Karpas-422 (cell line): ENCODE measurements at regions not wholly inside any gene's neighbourhood (a gene's known extent, or its start where the extent isn't known, plus 50 kb on each side); places are given as distances from the start of the nearest gene placed in this dataset.

Experiments
- DNase-seq: peaks from one replicate; pipeline ENCODE4 v3.0.0-alpha.2; 2015
- H2AFZ ChIP-seq: fragments of 200-600 bp; sonication (generic); 2 replicates; pipeline ENCODE4 v1.6.1; 2014; ENCODE audit warnings: antibody characterized with exemption, low read length, mixed read lengths
- H3K27ac ChIP-seq: fragments of 200-600 bp; sonication (generic); 2 replicates; pipeline ENCODE4 v1.5.1; 2014; ENCODE audit warnings: mild to moderate bottlenecking, low read length, moderate library complexity
- H3K27me3 ChIP-seq: fragments of 200-600 bp; sonication (generic); 2 replicates; pipeline ENCODE4 v1.6.1; 2014; ENCODE audit warnings: low read length, mixed read lengths
- H3K36me3 ChIP-seq: fragments of 200-600 bp; sonication (generic); 2 replicates; pipeline ENCODE4 v1.6.1; 2014; ENCODE audit warnings: low read length, mixed read lengths; ENCODE audit not compliant: insufficient read depth
- H3K4me1 ChIP-seq: fragments of 200-600 bp; sonication (generic); 2 replicates; pipeline ENCODE4 v1.6.1; 2014; ENCODE audit warnings: mild to moderate bottlenecking, low read length, mixed read lengths
- H3K4me2 ChIP-seq: fragments of 200-600 bp; sonication (generic); 2 replicates; pipeline ENCODE4 v1.6.1; 2014; ENCODE audit warnings: low read length, low read depth, mild to moderate bottlenecking; ENCODE audit not compliant: poor library complexity, severe bottlenecking
- H3K4me3 ChIP-seq: fragments of 200-600 bp; sonication (generic); 2 replicates; pipeline ENCODE4 v1.5.1; 2014; ENCODE audit warnings: mild to moderate bottlenecking, antibody characterized with exemption, low read length, mixed read lengths
- H3K79me2 ChIP-seq: fragments of 200-600 bp; sonication (generic); 2 replicates; pipeline ENCODE4 v1.6.1; 2014; ENCODE audit warnings: mild to moderate bottlenecking, low read length, mixed read lengths
- H3K9ac ChIP-seq: fragments of 200-600 bp; sonication (generic); 2 replicates; pipeline ENCODE4 v1.6.0; 2014; ENCODE audit warnings: low read length
- H3K9me2 ChIP-seq: fragments of 200-600 bp; sonication (generic), shearing (Covaris generic); replicated peaks from 2 replicates; pipeline ENCODE4 v1.6.0; 2014; ENCODE audit warnings: mild to moderate bottlenecking, low read length, moderate library complexity; ENCODE audit not compliant: insufficient read depth
- H3K9me3 ChIP-seq: fragments of 300-700, 200-600 bp; sonication (generic); 2 replicates; pipeline ENCODE4 v1.6.1; 2014; ENCODE audit warnings: low read length, mixed read lengths
- H4K20me1 ChIP-seq: fragments of 200-600 bp; sonication (generic); 2 replicates; pipeline ENCODE4 v1.6.1; 2014; ENCODE audit warnings: mild to moderate bottlenecking, antibody characterized with exemption, low read length, low read depth; ENCODE audit not compliant: insufficient read depth

DNA sequence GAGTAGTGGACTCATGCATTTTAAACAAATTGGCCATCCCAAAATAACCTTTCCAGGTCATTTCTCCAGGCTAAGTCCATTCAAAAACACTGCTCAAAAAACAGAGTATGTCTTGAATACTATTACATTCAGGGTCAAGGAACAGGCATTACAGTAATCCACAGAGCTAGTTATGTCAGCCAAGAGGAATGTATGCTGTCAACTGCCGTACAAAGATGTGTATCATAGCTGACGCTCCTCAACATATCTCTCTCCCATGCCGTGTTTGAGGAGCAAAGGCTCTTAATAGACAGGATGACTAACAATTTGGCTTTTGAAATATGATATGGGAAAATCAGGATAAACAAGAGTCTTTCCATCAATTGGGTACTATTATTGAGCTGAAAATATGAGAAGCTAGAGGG lies 68.8 kb upstream of the KCTD1 start:
- H3K9me2 ChIP-seq, result no peaks in the 10 kb centered on the region
- no peak overlapping the region for H2AFZ ChIP-seq
- H3K4me2 ChIP-seq, result no peak overlapping the region
- H3K79me2 ChIP-seq, result no peaks in the 10 kb centered on the region
- H3K9me3 ChIP-seq, result no peaks in the 10 kb centered on the region
- DNase-seq, result no peak
- no peaks in the 10 kb centered on the region for H3K36me3 ChIP-seq
- no peak overlapping the region for H3K9ac ChIP-seq
- H3K4me1 ChIP-seq, result peaks cover 4% of the 10 kb centered on the region
- no peak overlapping the region for H3K27ac ChIP-seq
- no peaks in the 10 kb centered on the region for H3K27me3 ChIP-seq
- no peaks in the 10 kb centered on the region for H4K20me1 ChIP-seq
- no peak overlapping the region for H3K4me3 ChIP-seq

DNA sequence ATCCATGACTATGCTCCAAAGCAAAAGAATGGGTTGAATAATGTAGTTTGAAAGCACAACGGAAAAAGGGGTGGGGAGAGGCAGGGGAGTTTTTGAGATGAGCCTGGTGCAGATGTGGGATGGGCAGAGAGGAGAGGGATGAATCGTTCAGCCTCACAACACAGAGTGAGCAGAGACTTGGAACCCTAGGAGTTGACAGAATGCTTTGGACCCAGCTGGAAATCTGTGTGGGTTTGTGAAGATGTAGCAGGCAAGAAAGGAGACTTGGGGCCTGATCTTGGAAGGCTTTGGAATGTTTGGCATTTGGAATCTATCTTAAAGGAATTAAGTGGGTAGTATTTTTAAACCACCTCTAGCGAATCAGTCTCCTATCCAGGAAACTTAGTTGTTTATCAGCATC lies 66.0 kb upstream of the KCTD1 start:
- H3K9me2 ChIP-seq, result no peaks in the 10 kb centered on the region
- DNase-seq, result no peak

More for the DNA sequence above, 66.0 kb upstream of the KCTD1 start:
- Histone ChIP-seq H3K27ac (no peak overlapping the region), H2AFZ (no peak overlapping the region), H3K9me3 (no peaks in the 10 kb centered on the region), H3K9ac (no peak overlapping the region), H3K79me2 (no peaks in the 10 kb centered on the region), H3K27me3 (no peaks in the 10 kb centered on the region), H3K4me2 (no peak overlapping the region), H3K36me3 (no peaks in the 10 kb centered on the region), H3K4me3 (no peak overlapping the region), H4K20me1 (no peaks in the 10 kb centered on the region), H3K4me1 (no peaks in the 10 kb centered on the region)
